ENCODE measurements at regions not wholly inside any gene's neighbourhood (a gene's known extent, or its start where the extent isn't known, plus 50 kb on each side); places are given as distances from the start of the nearest gene placed in this dataset.

GRCh38 chr11:133718238-133718637 lies 127.1 kb downstream of the SPATA19 start:
- no peak overlapping the region for H3K4me3 ChIP-seq
- DNase-seq = no peak
- intact Hi-C loops (cut with DNase I; ENCODE audit: low total_unique reads) = no loop called here
- H3K27me3 ChIP-seq (replicated peaks in 1 of 7) = peaks cover 0 to 8% (median 0%) of the 10 kb centered on the region in 7 donors
- H3K27ac ChIP-seq = no peak overlapping the region
- TF ChIP-seq POLR2AphosphoS5 (IDR thresholded peaks at IDR 0.05) (no peak), CTCF (IDR thresholded peaks at IDR 0.05 in 8 of 11, conservative IDR thresholded peaks at IDR 0.05 in 3 of 11) (no peak)
- H3K9me3 ChIP-seq = no peaks in the 10 kb centered on the region
- H3K36me3 ChIP-seq = no peaks in the 10 kb centered on the region
- no peaks in the 10 kb centered on the region for H3K4me1 ChIP-seq
- 68 to 78% (median 76%) methylated on average over 6 to 7 of the region's 7 CpGs for WGBS, 5 donors

DNA sequence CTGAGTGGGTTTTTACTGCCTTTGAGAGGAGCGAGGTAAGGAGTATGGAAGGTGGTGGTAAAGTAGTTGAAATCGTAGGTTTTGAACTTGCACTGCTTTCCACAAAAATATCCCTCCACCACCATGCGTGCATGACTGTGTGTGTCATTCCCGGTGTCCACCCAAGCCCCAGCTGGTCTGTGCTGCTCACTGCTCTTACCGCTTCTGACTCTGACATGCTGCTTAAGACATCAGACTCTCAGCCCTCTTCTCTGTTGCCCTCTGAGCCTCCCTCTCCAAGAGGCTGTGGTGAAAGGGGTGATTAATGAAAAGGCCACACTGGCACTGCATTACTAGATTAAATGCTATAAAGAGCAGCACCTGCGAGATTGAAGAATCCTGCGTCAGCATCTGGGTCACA lies 128.7 kb downstream of the SPATA19 start:
- Histone ChIP-seq H3K4me3 (no peak overlapping the region), H3K27me3 (replicated peaks in 1 of 7) (peaks cover 0 to 8% (median 0%) of the 10 kb centered on the region in 7 donors), H3K9me3 (no peaks in the 10 kb centered on the region), H3K27ac (no peak overlapping the region), H3K36me3 (no peaks in the 10 kb centered on the region), H3K4me1 (no peaks in the 10 kb centered on the region)
- WGBS, 5 donors = 86 to 95% (median 88%) methylated on average over 7 of the region's 7 CpGs
- no peak for TF ChIP-seq POLR2A (IDR thresholded peaks at IDR 0.05)
- no peak for TF ChIP-seq CTCF (IDR thresholded peaks at IDR 0.05 in 8 of 11, conservative IDR thresholded peaks at IDR 0.05 in 3 of 11)
- no peak for TF ChIP-seq POLR2AphosphoS5 (IDR thresholded peaks at IDR 0.05)
- DNase-seq = no peak
- intact Hi-C loops (cut with DNase I; ENCODE audit: low total_unique reads) = no loop called here

DNA sequence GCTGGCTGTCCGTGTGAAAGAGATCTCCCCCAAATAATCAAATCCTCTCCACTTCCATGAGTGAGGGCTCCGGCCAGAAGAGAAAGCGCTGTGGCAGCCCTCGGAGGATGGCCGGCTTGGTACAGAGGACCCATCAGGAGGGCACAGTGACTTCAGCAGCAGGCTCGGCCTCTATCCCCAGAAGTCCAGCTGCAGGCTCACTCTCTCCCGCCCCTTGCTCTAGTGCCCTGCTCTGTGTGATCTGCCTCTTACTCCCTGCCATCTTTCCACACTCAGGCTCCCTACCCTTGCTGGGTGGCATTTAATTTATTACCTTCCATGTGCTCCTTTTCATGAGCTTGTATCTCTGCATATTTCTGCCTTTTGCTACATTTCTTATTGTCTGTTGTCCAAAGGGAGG lies 129.7 kb downstream of the SPATA19 start:
- TF ChIP-seq POLR2A (IDR thresholded peaks at IDR 0.05) (no peak), POLR2AphosphoS5 (IDR thresholded peaks at IDR 0.05) (no peak), CTCF (IDR thresholded peaks at IDR 0.05 in 8 of 11, conservative IDR thresholded peaks at IDR 0.05 in 3 of 11) (no peak)
- 71 to 85% (median 78%) methylated on average over 7 of the region's 7 CpGs for WGBS, 5 donors
- no peak for DNase-seq

DNA sequence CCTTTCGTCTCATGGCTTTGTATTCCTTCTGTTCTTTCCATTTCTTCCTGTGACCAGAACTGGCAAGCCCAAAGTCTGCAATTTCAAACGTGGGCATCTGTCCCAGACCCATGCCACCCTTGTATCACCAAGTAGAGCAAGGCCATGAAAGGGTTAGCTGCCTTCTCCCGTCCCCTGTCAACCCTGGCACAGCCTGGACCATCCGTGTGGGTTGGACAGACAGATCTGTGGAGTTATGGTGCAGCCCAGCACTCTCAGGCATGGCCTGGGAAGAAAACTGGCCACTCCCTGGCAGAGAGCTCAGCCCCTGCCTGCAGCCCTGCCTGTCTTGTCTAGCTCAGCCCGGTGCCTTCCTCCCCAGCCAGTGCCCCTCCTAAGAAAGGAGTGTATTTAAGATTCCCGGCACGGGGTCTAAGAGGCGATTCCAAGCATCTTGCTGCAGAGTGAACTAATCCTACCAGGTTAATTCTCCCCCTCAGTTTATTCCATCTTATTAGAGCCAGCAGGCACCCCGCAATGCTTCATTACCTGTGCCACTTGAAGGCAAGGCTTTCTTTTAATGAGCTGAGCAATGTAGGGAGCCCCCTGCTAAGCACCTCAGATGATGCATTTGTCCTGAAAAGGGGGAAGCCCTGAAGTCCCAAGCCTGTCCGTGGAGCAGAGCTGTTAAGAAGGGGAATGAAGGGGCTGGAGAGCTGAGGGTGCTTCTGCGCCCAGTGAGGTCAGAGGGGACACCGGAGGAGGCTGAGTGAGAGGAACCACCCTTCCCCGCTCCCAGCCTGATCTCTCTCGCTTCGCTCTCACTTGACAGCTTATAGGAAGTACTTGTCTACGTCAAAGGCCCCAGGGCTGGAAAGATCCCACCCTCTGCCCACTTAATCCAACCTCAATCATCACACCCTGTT lies 130.6 kb downstream of the SPATA19 start:
- no peak overlapping the region for H3K4me3 ChIP-seq
- H3K27me3 ChIP-seq (replicated peaks in 1 of 7) = peaks cover 0 to 7% (median 0%) of the 10 kb centered on the region in 7 donors
- no peaks in the 10 kb centered on the region for H3K4me1 ChIP-seq
- no peak overlapping the region for H3K27ac ChIP-seq
- intact Hi-C loops (cut with DNase I; ENCODE audit: low total_unique reads) = no loop called here
- no peak for TF ChIP-seq POLR2AphosphoS5 (IDR thresholded peaks at IDR 0.05)
- no peak for TF ChIP-seq CTCF (IDR thresholded peaks at IDR 0.05 in 8 of 11, conservative IDR thresholded peaks at IDR 0.05 in 3 of 11)
- no peak for TF ChIP-seq POLR2A (IDR thresholded peaks at IDR 0.05)
- H3K36me3 ChIP-seq = no peaks in the 10 kb centered on the region
- no peak for DNase-seq
- 53 to 62% (median 60%) methylated on average over 15 to 16 of the region's 16 CpGs for WGBS, 5 donors
- no peaks in the 10 kb centered on the region for H3K9me3 ChIP-seq

More for the DNA sequence above, 129.7 kb downstream of the SPATA19 start:
- no peak overlapping the region for H3K4me3 ChIP-seq
- peaks cover 0 to 8% (median 0%) of the 10 kb centered on the region in 7 donors for H3K27me3 ChIP-seq (replicated peaks in 1 of 7)
- H3K27ac ChIP-seq = no peak overlapping the region
- H3K4me1 ChIP-seq = no peaks in the 10 kb centered on the region
- no peaks in the 10 kb centered on the region for H3K36me3 ChIP-seq
- H3K9me3 ChIP-seq = no peaks in the 10 kb centered on the region
- intact Hi-C loops (cut with DNase I; ENCODE audit: low total_unique reads) = no loop called here
